GM19324 (cell line): ENCODE measurements at regions not wholly inside any gene's neighbourhood (a gene's known extent, or its start where the extent isn't known, plus 50 kb on each side); places are given as distances from the start of the nearest gene placed in this dataset.

Experiments used
- ATAC-seq: cut with Tn5 transposase; IDR thresholded peaks from one replicate; pipeline ENCODE4 v1.9.1; 2021; ENCODE audit warnings: mild to moderate bottlenecking, moderate library complexity; ENCODE audit not compliant: unreplicated experiment, low FRiP score

- ATAC-seq = no peak
These were observed 96.4 kb downstream of the BANF2 start for GRCh38 chr20:17796091-17796563.

DNA sequence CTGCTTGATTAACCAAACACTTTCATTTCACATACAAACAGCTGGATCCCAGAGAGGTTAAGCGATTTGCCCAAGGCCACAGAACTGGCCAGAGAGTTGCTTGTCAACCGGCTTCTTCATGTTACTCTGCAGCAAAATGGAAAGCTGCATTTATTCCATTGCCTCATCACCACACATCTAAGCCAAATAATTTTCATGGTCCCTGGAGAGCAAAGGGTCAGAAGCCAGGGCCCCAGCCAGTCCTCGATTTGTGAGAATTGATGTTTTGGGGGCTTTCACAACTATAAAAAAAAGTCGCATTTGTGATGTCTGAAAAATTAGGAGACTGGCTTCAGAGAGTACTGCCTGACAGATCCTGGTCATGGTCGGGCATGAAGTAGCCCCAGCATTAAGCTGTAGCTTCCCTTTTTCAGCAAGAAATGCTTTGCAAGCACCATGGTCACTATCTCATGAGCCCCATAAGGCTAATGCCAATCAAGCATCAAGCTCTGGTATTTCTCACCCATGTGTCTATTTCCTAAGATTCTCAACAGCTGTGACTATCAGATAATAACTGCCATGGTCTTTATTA, 95.8 kb downstream of the BANF2 start:
- no peak for ATAC-seq

DNA sequence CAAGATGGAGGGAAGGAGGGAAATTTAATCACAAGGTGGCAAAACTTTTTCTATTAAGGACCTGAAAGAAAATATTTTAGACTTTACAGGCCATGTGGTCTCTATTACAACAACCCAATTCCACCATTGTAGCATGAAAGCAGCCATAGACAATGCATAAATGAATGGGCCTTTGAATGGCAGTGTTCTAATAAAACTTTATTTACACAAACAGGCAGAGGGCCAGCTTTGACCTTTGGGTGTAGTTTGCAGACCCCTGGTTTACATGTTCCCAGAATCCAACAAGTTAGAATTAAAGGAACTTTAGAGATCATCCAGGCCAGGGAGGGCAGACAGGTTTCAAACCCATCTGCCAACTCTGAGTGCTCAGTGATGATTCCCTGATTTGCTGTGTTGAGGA, 95.2 kb downstream of the BANF2 start:
- ATAC-seq = no peak

DNA sequence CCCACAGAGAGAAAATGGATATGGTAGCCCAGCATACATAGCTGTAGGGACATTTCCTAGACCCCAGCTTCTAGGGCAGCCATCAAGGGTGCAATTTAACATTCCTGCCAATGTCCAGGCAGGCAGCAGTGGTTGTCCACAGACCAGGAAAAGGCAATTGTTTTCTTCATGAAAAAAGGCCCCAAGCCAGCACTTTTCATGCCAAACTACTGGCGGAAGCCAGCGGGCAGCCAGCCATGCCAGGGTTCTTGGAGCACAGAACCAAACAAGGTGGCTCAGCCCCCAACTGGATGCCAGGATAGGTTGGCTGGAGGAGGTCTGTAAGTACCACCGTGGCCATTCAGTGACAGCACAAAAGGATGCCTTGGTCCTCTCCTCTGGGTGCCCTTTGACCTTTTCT, 94.6 kb downstream of the BANF2 start:
- no peak for ATAC-seq

- no peak for ATAC-seq
These were observed 94.2 kb downstream of the BANF2 start for GRCh38 chr20:17793986-17794385.

DNA sequence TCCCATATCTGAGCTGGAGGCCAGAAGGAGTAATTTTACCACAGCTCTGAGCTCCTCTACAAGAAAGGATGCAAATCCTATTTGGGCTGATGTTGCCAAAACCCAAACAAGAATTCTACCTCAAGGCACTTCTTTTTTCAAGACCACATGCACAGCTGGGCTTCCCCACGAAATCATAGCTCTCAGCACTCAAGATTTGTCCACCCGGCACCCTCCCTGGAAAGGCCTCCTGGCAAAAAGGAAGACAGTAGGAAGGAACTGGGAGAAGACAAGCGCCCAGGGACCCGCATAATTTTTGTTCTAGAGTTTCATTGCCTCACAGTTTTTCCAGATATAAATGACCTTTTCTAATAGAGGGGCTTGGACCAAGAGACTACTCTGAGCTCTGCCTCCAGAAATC, 90.5 kb downstream of the BANF2 start:
- no peak for ATAC-seq

DNA sequence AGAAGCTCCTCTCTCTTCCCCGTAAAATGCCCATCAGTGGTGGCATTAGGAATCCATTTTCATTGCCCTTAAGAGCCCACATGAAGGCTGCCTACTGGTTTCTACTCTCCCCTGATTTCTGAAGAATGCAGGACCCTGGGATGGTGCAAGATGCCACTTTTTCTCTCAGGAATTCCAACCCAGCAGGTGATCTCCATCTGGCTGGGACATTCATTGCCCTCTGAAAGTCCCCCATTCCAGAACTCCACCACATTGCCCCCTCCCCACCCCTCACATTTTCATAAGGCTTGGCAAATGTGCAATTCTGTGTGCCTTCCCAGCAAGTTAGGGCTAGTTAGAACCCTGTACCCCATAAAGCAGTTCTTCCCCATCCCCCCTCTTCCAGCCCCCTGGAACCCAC, 88.0 kb downstream of the BANF2 start:
- ATAC-seq = no peak

- no peak for ATAC-seq
These were observed 86.5 kb downstream of the BANF2 start for GRCh38 chr20:17786221-17786718.
